ENCODE measurements at regions not wholly inside any gene's neighbourhood (a gene's known extent, or its start where the extent isn't known, plus 50 kb on each side); places are given as distances from the start of the nearest gene placed in this dataset.
"Not testable (repeated sequence)": the region's sequence is repeated elsewhere in the genome, so short reads cannot be mapped to it uniquely, and the experiment has no call there.

DNA sequence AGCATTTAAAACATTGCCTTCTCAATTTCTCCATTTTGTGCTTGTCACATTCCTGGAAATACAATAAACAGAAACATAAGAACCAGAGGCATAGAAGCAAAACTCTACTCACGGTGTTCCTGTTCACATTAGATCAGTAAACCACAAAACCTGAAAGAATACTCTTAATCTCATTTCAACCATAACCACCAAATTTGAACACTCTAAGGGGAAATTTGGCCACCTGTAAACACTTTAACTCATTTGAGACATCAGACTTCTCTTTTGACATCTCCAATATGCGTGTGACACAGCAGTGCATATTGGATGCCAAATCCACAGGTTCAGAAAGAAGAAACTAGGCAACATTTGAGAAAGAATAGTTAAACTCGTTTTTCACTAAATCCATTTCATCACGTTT, 153.8 kb upstream of the IRAK1BP1 start:
- Histone ChIP-seq H3K27me3 (no peaks in the 10 kb centered on the region), H3K36me3 (no peaks in the 10 kb centered on the region), H3K27ac (no peak overlapping the region), H3K4me1 (no peaks in the 10 kb centered on the region), H3K9me3 (no peaks in the 10 kb centered on the region), H3K4me3 (no peak overlapping the region)
- intact Hi-C loops (cut with DNase I): no loop called here
- ATAC-seq: no peak
- 69 to 76% (median 73%) methylated on average over 4 of the region's 4 CpGs for WGBS, 4 donors
- TF ChIP-seq CTCF (IDR thresholded peaks at IDR 0.05) (no peak), POLR2A (IDR thresholded peaks at IDR 0.05) (no peak)
- DNase-seq: no peak

DNA sequence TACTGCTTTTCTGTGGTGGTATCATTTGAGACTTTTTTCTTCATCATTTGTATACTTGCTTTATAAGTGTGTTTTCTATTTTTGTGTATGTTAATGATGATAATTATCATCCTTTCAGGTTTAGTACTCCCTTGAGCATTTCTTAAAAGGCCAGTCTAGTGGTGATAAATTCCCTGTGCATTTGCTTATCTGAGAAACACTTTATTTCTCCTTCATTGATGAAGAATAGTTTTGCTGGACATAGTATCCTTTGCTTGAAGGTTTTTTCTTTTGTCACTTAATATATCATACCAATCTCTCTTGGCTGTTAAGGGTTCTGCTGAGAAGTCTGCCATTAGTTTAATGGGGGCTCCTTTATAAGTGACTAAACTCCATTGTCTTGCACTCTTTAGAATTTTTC, 123.2 kb upstream of the IRAK1BP1 start:
- no peak for TF ChIP-seq CTCF (IDR thresholded peaks at IDR 0.05)
- TF ChIP-seq POLR2A (IDR thresholded peaks at IDR 0.05): no peak
- H3K4me1 ChIP-seq: no peaks in the 10 kb centered on the region
- peaks cover 0 to 62% (median 27%) of the 10 kb centered on the region in 12 donors for H3K9me3 ChIP-seq
- no peak overlapping the region for H3K4me3 ChIP-seq
- DNase-seq (no peak), ATAC-seq (no peak)
- no peaks in the 10 kb centered on the region for H3K27me3 ChIP-seq
- H3K27ac ChIP-seq: no peak overlapping the region
- no peaks in the 10 kb centered on the region for H3K36me3 ChIP-seq
- intact Hi-C loops (cut with DNase I): no loop called here

- Histone ChIP-seq H3K27ac (no peak overlapping the region), H3K4me1 (no peaks in the 10 kb centered on the region), H3K4me3 (no peak overlapping the region), H3K36me3 (no peaks in the 10 kb centered on the region), H3K27me3 (no peaks in the 10 kb centered on the region), H3K9me3 (peaks cover 0 to 61% (median 27%) of the 10 kb centered on the region in 12 donors)
- intact Hi-C loops (cut with DNase I): no loop called here
- WGBS, 4 donors: 80 to 87% (median 84%) methylated on average over 2 of the region's 2 CpGs
- ATAC-seq (no peak), DNase-seq (no peak)
- no peak for TF ChIP-seq POLR2A (IDR thresholded peaks at IDR 0.05)
Measured at GRCh38 chr6:78746457-78746856, 120.9 kb upstream of the IRAK1BP1 start.

- Histone ChIP-seq H3K27ac (no peak overlapping the region), H3K4me1 (no peaks in the 10 kb centered on the region), H3K27me3 (no peaks in the 10 kb centered on the region), H3K9me3 (peaks cover 0 to 43% (median 15%) of the 10 kb centered on the region in 12 donors), H3K36me3 (no peaks in the 10 kb centered on the region), H3K4me3 (no peak overlapping the region)
- ATAC-seq (no peak), DNase-seq (no peak)
- intact Hi-C loops (cut with DNase I): no loop called here
- no peak for TF ChIP-seq POLR2A (IDR thresholded peaks at IDR 0.05)
- no peak for TF ChIP-seq CTCF (IDR thresholded peaks at IDR 0.05)
Measured at GRCh38 chr6:78749326-78749725, 118.0 kb upstream of the IRAK1BP1 start.

- H3K4me1 ChIP-seq; H3K36me3 ChIP-seq; ATAC-seq; H3K4me3 ChIP-seq; intact Hi-C loops (cut with DNase I); DNase-seq; H3K27me3 ChIP-seq; H3K9me3 ChIP-seq; H3K27ac ChIP-seq: not testable (repeated sequence)
- 75 to 84% (median 76%) methylated on average over 8 to 13 of the region's 13 CpGs for WGBS, 4 donors
Measured at GRCh38 chr6:78758297-78758798, 109.0 kb upstream of the IRAK1BP1 start.
